GM12878 (cell line): ENCODE measurements at regions not wholly inside any gene's neighbourhood (a gene's known extent, or its start where the extent isn't known, plus 50 kb on each side); places are given as distances from the start of the nearest gene placed in this dataset.

Source experiments
- ATAC-seq: fragments of 200-7000 bp; cut with Tn5 transposase; 3 replicates; pipeline ENCODE4 v1.9.1; 2020; ENCODE audit warnings: mild to moderate bottlenecking, moderate library complexity
- BruUV-seq: library from RNA; stranded (reverse); fragments of 400-500 nt; replicated peaks from 2 replicates; lab custom pipeline; 2021; lab: Mats Ljungman, UMichigan
- CTCF ChIA-PET: fragments of 300-600 bp; sonication (Branson Sonifier 250); formaldehyde crosslinking; extraction: SDS; loops from one replicate; lab custom pipeline; 2021; ENCODE audit warnings: inconsistent platforms; lab: Yijun Ruan, JAX
- POLR2A ChIA-PET: fragments of 350-600 bp; formaldehyde crosslinking; extraction: SDS; loops from one replicate; lab custom pipeline; 2021; ENCODE audit warnings: inconsistent platforms; lab: Charles Lee
- RAD21 ChIA-PET: fragments of 300-600 bp; sonication (Branson Sonifier 250); formaldehyde crosslinking; loops from one replicate; lab custom pipeline; 2023; ENCODE audit warnings: antibody characterized with exemption; ENCODE audit not compliant: unreplicated experiment; lab: Charles Lee
- SMC1A ChIA-PET: fragments of 300-600 bp; sonication (Branson Sonifier 250); formaldehyde crosslinking; loops from one replicate; lab custom pipeline; 2023; ENCODE audit not compliant: unreplicated experiment, uncharacterized antibody; lab: Charles Lee
- DNase-seq: peaks from one replicate; pipeline ENCODE4 v3.0.0-alpha.2; 2011; ENCODE audit warnings: low read depth, low spot score
- FAIRE-seq: peaks from 3 replicates; lab custom pipeline; 2011; peaks lifted over from hg19 to GRCh38; lab: Jason Lieb, UNC
- H2AFZ ChIP-seq: 2 replicates; pipeline ENCODE4 v1.6.0; 2011; ENCODE audit warnings: low read depth, low read length, control low read depth; ENCODE audit not compliant: control insufficient read depth
- H3K27ac ChIP-seq: 2 replicates; pipeline ENCODE4 v1.5.1; 2011; ENCODE audit warnings: control low read depth; ENCODE audit not compliant: control insufficient read depth, insufficient read depth
- H3K27me3 ChIP-seq, 2 experiments: replicated peaks in 1 of 2; 2 replicates each; pipeline versions ENCODE4 v1.6.0 to v1.6.1; 2011; ENCODE audit warnings: low read length in 1 of 2; ENCODE audit not compliant: control insufficient read depth in 2 of 2, insufficient read depth in 2 of 2
- H3K36me3 ChIP-seq, 2 experiments: 2 replicates each; pipeline ENCODE4 v1.5.1; 2011; ENCODE audit warnings: low read length in 1 of 2; ENCODE audit not compliant: control insufficient read depth in 2 of 2, insufficient read depth in 2 of 2
- H3K4me1 ChIP-seq: 2 replicates; pipeline ENCODE4 v1.6.1; 2011; ENCODE audit warnings: mild to moderate bottlenecking, low read length, moderate library complexity, mixed read lengths; ENCODE audit not compliant: control insufficient read depth, insufficient read depth
- H3K4me2 ChIP-seq: 2 replicates; pipeline ENCODE4 v1.6.0; 2011; ENCODE audit warnings: control low read depth; ENCODE audit not compliant: control insufficient read depth, insufficient read depth
- H3K4me3 ChIP-seq: fragments of 200-600 bp; sonication (generic); 2 replicates; pipeline ENCODE4 v1.5.1; 2016
- H3K79me2 ChIP-seq: 2 replicates; pipeline ENCODE4 v1.6.0; 2011; ENCODE audit warnings: low read length; ENCODE audit not compliant: control insufficient read depth, insufficient read depth
- H3K9ac ChIP-seq: 2 replicates; pipeline ENCODE4 v1.8.0; 2011; ENCODE audit warnings: low read length, control low read depth, mixed read lengths; ENCODE audit not compliant: control insufficient read depth, insufficient read depth
- H3K9me3 ChIP-seq: replicated peaks from 3 replicates; pipeline ENCODE4 v1.5.1; 2011; ENCODE audit warnings: mild to moderate bottlenecking, low read length; ENCODE audit not compliant: control insufficient read depth, insufficient read depth
- H4K20me1 ChIP-seq: 2 replicates; pipeline ENCODE4 v1.6.0; 2011; ENCODE audit not compliant: control insufficient read depth, insufficient read depth
- CHD1 ChIP-seq: IDR thresholded peaks from 2 replicates; pipeline ENCODE4 v1.6.1; 2012; ENCODE audit warnings: low read depth, low read length, improper control_type of control experiment
- KAT2A ChIP-seq: conservative IDR thresholded peaks from 2 replicates; pipeline ENCODE4 v1.6.1; 2011; ENCODE audit warnings: low read depth, low read length; ENCODE audit not compliant: control insufficient read depth
- NRF1 ChIP-seq: conservative IDR thresholded peaks from 2 replicates; pipeline ENCODE4 v1.6.1; 2011; ENCODE audit warnings: mild to moderate bottlenecking, low read depth, low read length, improper control_type of control experiment
- ZBTB11 ChIP-seq: fragments of 450-650 bp; formaldehyde crosslinking; IDR thresholded peaks from 2 replicates; pipeline ENCODE4 v1.5.0; 2022; ENCODE audit warnings: mild to moderate bottlenecking, missing genetic modification characterization
- ZBTB33 ChIP-seq: fragments of 450-650 bp; IDR thresholded peaks from 2 replicates; pipeline ENCODE4 v1.6.1; 2017; ENCODE audit warnings: mild to moderate bottlenecking
- in situ Hi-C: fragments of 300-500 bp; cut with MboI; formaldehyde crosslinking; loops from 9 replicates; pipeline ENCODE4 v1.14.3; 2018; ENCODE audit warnings: mixed read lengths
- intact Hi-C: fragments of 100-400 bp; cut with micrococcal nuclease; formaldehyde crosslinking; loops from one replicate; pipeline ENCODE4 v1.14.2; 2022; ENCODE audit not compliant: unreplicated experiment
- TF ChIP-seq, protein P1 (sequence below): fragments of 450-650 bp; IDR thresholded peaks from 2 replicates; pipeline ENCODE4 v1.6.1; 2014; ENCODE audit warnings: mild to moderate bottlenecking
- TF ChIP-seq, protein P2 (sequence below): fragments of 150-350 bp; IDR thresholded peaks from 2 replicates; pipeline ENCODE4 v1.6.1; 2014; ENCODE audit warnings: mild to moderate bottlenecking, low read depth, low read length
- TF ChIP-seq, protein P3 (sequence below): fragments of 450-650 bp; IDR thresholded peaks from 2 replicates; pipeline ENCODE4 v1.6.1; 2017; ENCODE audit warnings: antibody characterized with exemption, mild to moderate bottlenecking, moderate library complexity
- TF ChIP-seq, protein P4 (sequence below): fragments of 450-650 bp; IDR thresholded peaks from 2 replicates; pipeline ENCODE4 v1.6.1; 2017; ENCODE audit warnings: mild to moderate bottlenecking, moderate library complexity

DNA sequence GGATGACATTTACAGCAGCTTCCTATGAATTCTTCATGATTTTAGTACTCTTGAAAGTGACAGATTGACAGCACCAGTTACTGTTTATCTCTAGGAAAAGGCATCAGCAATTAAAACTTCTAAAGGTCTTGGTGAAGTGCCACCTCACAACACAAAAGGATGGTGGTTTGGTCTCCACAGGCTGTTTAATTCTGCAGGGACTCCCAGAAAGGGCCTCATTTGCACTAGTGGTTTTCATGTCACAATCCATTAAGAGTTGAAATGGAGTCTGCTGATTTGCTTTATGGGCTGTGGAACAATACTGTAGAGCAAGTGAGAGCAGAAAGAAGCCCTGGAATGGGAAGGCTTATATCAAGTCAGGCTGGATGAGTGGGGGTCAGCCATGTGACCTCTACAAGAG lies 225.3 kb upstream of the KCNMB2 start:
- intact Hi-C loops (no loop called here), in situ Hi-C loops (no loop called here)
- RAD21 ChIA-PET, result no interaction called here
- Histone ChIP-seq H3K4me1 (no peaks in the 10 kb centered on the region), H3K79me2 (no peaks in the 10 kb centered on the region), H3K27me3 (no peaks in the 10 kb centered on the region; a peak in 1 of 4 replicates), H3K9me3 (no peaks in the 10 kb centered on the region), H3K27ac (no peak overlapping the region), H3K4me2 (no peak overlapping the region), H4K20me1 (no peaks in the 10 kb centered on the region), H2AFZ (no peak overlapping the region), H3K9ac (no peak overlapping the region), H3K36me3 (no peaks in the 10 kb centered on the region), H3K4me3 (no peak overlapping the region)
- BruUV-seq, result no TSS peak
- no peak for DNase-seq
- ATAC-seq, result no peak
- FAIRE-seq, result no peak
- SMC1A ChIA-PET, result no interaction called here
- POLR2A ChIA-PET, result no interaction called here
- CTCF ChIA-PET, result no interaction called here
- TF ChIP-seq, protein P1, sequence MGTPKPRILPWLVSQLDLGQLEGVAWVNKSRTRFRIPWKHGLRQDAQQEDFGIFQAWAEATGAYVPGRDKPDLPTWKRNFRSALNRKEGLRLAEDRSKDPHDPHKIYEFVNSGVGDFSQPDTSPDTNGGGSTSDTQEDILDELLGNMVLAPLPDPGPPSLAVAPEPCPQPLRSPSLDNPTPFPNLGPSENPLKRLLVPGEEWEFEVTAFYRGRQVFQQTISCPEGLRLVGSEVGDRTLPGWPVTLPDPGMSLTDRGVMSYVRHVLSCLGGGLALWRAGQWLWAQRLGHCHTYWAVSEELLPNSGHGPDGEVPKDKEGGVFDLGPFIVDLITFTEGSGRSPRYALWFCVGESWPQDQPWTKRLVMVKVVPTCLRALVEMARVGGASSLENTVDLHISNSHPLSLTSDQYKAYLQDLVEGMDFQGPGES, result no peak
- TF ChIP-seq, protein P2, sequence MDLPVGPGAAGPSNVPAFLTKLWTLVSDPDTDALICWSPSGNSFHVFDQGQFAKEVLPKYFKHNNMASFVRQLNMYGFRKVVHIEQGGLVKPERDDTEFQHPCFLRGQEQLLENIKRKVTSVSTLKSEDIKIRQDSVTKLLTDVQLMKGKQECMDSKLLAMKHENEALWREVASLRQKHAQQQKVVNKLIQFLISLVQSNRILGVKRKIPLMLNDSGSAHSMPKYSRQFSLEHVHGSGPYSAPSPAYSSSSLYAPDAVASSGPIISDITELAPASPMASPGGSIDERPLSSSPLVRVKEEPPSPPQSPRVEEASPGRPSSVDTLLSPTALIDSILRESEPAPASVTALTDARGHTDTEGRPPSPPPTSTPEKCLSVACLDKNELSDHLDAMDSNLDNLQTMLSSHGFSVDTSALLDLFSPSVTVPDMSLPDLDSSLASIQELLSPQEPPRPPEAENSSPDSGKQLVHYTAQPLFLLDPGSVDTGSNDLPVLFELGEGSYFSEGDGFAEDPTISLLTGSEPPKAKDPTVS, result no peak
- TF ChIP-seq, protein P3, sequence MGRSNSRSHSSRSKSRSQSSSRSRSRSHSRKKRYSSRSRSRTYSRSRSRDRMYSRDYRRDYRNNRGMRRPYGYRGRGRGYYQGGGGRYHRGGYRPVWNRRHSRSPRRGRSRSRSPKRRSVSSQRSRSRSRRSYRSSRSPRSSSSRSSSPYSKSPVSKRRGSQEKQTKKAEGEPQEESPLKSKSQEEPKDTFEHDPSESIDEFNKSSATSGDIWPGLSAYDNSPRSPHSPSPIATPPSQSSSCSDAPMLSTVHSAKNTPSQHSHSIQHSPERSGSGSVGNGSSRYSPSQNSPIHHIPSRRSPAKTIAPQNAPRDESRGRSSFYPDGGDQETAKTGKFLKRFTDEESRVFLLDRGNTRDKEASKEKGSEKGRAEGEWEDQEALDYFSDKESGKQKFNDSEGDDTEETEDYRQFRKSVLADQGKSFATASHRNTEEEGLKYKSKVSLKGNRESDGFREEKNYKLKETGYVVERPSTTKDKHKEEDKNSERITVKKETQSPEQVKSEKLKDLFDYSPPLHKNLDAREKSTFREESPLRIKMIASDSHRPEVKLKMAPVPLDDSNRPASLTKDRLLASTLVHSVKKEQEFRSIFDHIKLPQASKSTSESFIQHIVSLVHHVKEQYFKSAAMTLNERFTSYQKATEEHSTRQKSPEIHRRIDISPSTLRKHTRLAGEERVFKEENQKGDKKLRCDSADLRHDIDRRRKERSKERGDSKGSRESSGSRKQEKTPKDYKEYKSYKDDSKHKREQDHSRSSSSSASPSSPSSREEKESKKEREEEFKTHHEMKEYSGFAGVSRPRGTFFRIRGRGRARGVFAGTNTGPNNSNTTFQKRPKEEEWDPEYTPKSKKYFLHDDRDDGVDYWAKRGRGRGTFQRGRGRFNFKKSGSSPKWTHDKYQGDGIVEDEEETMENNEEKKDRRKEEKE, result no peak
- no peak for TF ChIP-seq KAT2A
- no peak for TF ChIP-seq ZBTB11
- TF ChIP-seq CHD1, result no peak
- TF ChIP-seq, protein P4, sequence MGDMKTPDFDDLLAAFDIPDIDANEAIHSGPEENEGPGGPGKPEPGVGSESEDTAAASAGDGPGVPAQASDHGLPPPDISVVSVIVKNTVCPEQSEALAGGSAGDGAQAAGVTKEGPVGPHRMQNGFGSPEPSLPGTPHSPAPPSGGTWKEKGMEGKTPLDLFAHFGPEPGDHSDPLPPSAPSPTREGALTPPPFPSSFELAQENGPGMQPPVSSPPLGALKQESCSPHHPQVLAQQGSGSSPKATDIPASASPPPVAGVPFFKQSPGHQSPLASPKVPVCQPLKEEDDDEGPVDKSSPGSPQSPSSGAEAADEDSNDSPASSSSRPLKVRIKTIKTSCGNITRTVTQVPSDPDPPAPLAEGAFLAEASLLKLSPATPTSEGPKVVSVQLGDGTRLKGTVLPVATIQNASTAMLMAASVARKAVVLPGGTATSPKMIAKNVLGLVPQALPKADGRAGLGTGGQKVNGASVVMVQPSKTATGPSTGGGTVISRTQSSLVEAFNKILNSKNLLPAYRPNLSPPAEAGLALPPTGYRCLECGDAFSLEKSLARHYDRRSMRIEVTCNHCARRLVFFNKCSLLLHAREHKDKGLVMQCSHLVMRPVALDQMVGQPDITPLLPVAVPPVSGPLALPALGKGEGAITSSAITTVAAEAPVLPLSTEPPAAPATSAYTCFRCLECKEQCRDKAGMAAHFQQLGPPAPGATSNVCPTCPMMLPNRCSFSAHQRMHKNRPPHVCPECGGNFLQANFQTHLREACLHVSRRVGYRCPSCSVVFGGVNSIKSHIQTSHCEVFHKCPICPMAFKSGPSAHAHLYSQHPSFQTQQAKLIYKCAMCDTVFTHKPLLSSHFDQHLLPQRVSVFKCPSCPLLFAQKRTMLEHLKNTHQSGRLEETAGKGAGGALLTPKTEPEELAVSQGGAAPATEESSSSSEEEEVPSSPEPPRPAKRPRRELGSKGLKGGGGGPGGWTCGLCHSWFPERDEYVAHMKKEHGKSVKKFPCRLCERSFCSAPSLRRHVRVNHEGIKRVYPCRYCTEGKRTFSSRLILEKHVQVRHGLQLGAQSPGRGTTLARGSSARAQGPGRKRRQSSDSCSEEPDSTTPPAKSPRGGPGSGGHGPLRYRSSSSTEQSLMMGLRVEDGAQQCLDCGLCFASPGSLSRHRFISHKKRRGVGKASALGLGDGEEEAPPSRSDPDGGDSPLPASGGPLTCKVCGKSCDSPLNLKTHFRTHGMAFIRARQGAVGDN, result no peak
- no peak for TF ChIP-seq NRF1
- TF ChIP-seq ZBTB33, result no peak
